ENCODE measurements at regions not wholly inside any gene's neighbourhood (a gene's known extent, or its start where the extent isn't known, plus 50 kb on each side); places are given as distances from the start of the nearest gene placed in this dataset.

- TF ChIP-seq, protein P1, sequence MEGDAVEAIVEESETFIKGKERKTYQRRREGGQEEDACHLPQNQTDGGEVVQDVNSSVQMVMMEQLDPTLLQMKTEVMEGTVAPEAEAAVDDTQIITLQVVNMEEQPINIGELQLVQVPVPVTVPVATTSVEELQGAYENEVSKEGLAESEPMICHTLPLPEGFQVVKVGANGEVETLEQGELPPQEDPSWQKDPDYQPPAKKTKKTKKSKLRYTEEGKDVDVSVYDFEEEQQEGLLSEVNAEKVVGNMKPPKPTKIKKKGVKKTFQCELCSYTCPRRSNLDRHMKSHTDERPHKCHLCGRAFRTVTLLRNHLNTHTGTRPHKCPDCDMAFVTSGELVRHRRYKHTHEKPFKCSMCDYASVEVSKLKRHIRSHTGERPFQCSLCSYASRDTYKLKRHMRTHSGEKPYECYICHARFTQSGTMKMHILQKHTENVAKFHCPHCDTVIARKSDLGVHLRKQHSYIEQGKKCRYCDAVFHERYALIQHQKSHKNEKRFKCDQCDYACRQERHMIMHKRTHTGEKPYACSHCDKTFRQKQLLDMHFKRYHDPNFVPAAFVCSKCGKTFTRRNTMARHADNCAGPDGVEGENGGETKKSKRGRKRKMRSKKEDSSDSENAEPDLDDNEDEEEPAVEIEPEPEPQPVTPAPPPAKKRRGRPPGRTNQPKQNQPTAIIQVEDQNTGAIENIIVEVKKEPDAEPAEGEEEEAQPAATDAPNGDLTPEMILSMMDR (IDR thresholded peaks at IDR 0.05; ENCODE audit: insufficient read depth, low read depth, low read length, missing control alignments), result no peak
- peak; percentile 58 for DNase-seq (ENCODE audit: low read depth)
- no peak overlapping the region for H3K4me3 ChIP-seq (ENCODE audit: low read length)
These were observed 141.8 kb upstream of the CPM start for GRCh38 chr12:69074556-69075349.

GRCh38 chr12:69083689-69084088, 150.7 kb upstream of the CPM start:
- no peak for DNase-seq (ENCODE audit: low read depth)
- no peak overlapping the region for H3K4me3 ChIP-seq (ENCODE audit: low read length)
- TF ChIP-seq, protein P1 (IDR thresholded peaks at IDR 0.05; ENCODE audit: insufficient read depth, low read depth, low read length, missing control alignments), result no peak

GRCh38 chr12:69084816-69085378, 151.9 kb upstream of the CPM start:
- H3K4me3 ChIP-seq (ENCODE audit: low read length), result no peak overlapping the region
- TF ChIP-seq, protein P1 (IDR thresholded peaks at IDR 0.05; ENCODE audit: insufficient read depth, low read depth, low read length, missing control alignments), result no peak
- DNase-seq (ENCODE audit: low read depth), result no peak

DNA sequence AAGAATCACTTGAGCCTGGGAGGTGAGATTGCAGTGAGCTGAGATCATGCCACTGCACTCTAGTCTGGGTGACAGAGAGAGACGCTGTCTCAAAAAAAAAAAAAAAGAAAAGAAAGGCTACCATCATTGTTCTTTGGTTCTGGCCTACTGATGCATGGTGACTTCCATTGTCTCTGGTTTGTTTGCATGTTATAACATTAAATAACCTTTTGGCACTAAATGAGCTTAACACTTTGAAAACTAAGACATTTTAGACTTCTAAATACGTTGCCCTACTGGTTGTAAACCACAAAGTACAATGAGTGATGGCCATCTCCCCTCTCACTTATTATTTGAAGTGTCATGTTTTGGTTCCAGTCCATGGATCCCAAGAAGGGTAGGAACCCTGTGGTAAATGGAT, 152.9 kb upstream of the CPM start:
- TF ChIP-seq, protein P1 (IDR thresholded peaks at IDR 0.05; ENCODE audit: insufficient read depth, low read depth, low read length, missing control alignments), result no peak
- H3K4me3 ChIP-seq (ENCODE audit: low read length), result no peak overlapping the region
- DNase-seq (ENCODE audit: low read depth), result no peak

DNA sequence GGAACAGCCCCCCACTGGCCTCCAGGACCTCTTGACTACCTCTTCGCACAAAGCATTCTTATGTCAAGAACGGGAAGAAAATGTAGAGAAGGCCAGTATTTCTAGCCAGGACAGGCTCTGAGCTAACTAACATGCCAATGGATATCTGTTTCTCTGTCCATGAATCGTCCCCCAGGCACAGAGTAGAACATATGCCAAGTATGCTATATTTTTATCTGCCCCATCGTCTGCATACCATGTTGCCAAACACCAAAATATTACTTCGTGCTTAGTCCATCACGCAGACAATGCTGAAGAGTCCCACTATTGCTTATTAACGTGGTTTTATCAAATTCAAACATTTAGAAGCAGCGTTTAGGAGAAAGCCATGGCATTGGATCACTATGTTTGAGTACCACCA, 151.4 kb upstream of the CPSF6 start:
- TF ChIP-seq, protein P1 (IDR thresholded peaks at IDR 0.05; ENCODE audit: insufficient read depth, low read depth, low read length, missing control alignments), result no peak
- DNase-seq (ENCODE audit: low read depth), result no peak
- H3K4me3 ChIP-seq (ENCODE audit: low read length), result no peak overlapping the region

- DNase-seq (ENCODE audit: low read depth), result no peak
- H3K4me3 ChIP-seq (ENCODE audit: low read length), result no peak overlapping the region
- TF ChIP-seq, protein P1 (IDR thresholded peaks at IDR 0.05; ENCODE audit: insufficient read depth, low read depth, low read length, missing control alignments), result no peak
These were observed 148.6 kb upstream of the CPSF6 start for GRCh38 chr12:69090722-69091121.

Data from epithelial cell of esophagus (primary cell).